GM19240 (cell line): ENCODE measurements at regions not wholly inside any gene's neighbourhood (a gene's known extent, or its start where the extent isn't known, plus 50 kb on each side); places are given as distances from the start of the nearest gene placed in this dataset.
"Not testable (repeated sequence)": the region's sequence is repeated elsewhere in the genome, so short reads cannot be mapped to it uniquely, and the experiment has no call there.

Source experiments
- DNase-seq: peaks from one replicate; pipeline ENCODE4 v3.0.0; 2011; ENCODE audit warnings: low spot score; ENCODE audit not compliant: insufficient read length

GRCh38 chr10:100638969-100639368 is 103.2 kb downstream of the HIF1AN start:
- not testable (repeated sequence) for DNase-seq

- no peak for DNase-seq
These were observed 102.9 kb upstream of the PAX2 start for GRCh38 chr10:100642295-100642994.

- DNase-seq: no peak
These were observed 100.3 kb upstream of the PAX2 start for GRCh38 chr10:100645091-100645490.

- DNase-seq: no peak
These were observed 99.6 kb upstream of the PAX2 start for GRCh38 chr10:100645613-100646392.

GRCh38 chr10:100647928-100648327 is 97.5 kb upstream of the PAX2 start:
- DNase-seq: no peak

GRCh38 chr10:100650693-100651092 is 94.7 kb upstream of the PAX2 start:
- DNase-seq: no peak

GRCh38 chr10:100651099-100651498 is 94.3 kb upstream of the PAX2 start:
- not testable (repeated sequence) for DNase-seq

GRCh38 chr10:100651916-100652315 is 93.5 kb upstream of the PAX2 start:
- no peak for DNase-seq

GRCh38 chr10:100652406-100653135 is 92.8 kb upstream of the PAX2 start:
- no peak for DNase-seq

- no peak for DNase-seq
These were observed 92.0 kb upstream of the PAX2 start for GRCh38 chr10:100653238-100653956.

- no peak for DNase-seq
These were observed 91.2 kb upstream of the PAX2 start for GRCh38 chr10:100653957-100654781.

- no peak for DNase-seq
These were observed 90.5 kb upstream of the PAX2 start for GRCh38 chr10:100654782-100655325.

GRCh38 chr10:100655326-100655759 is 90.0 kb upstream of the PAX2 start:
- no peak for DNase-seq

- no peak for DNase-seq
These were observed 89.5 kb upstream of the PAX2 start for GRCh38 chr10:100655760-100656421.

GRCh38 chr10:100656454-100656853 is 88.9 kb upstream of the PAX2 start:
- DNase-seq: no peak

GRCh38 chr10:100658269-100658668 is 87.1 kb upstream of the PAX2 start:
- no peak for DNase-seq

- DNase-seq: no peak
These were observed 85.9 kb upstream of the PAX2 start for GRCh38 chr10:100659361-100660098.

- no peak for DNase-seq
These were observed 85.0 kb upstream of the PAX2 start for GRCh38 chr10:100660365-100660764.

GRCh38 chr10:100660945-100661344 is 84.4 kb upstream of the PAX2 start:
- no peak for DNase-seq
